ENCODE measurements at regions not wholly inside any gene's neighbourhood (a gene's known extent, or its start where the extent isn't known, plus 50 kb on each side); places are given as distances from the start of the nearest gene placed in this dataset.

DNA sequence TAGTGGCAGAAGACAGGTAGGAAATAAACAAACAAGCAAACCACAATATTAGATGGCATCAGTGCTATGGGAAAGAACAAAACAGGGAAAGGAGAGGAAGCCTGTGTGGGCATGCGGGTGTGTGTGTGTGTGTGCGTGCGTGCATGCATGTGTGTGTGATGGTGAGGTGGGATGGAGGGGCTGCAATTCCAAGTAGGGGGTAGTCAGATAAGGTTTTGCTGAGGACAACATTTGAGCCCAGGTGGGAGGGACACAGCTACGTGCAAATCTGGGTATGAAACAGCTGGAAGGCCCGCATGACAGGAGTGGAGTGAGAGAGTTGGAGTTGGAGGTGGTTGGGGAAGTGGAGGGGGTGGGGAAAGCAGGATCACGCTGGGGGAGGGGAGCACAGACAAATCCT, 121.0 kb upstream of the PARD3 start:
- Histone ChIP-seq H3K79me2 (ENCODE audit: low read length) (no peaks in the 10 kb centered on the region), H3K27ac (ENCODE audit: low read length) (no peak overlapping the region), H3K4me1 (ENCODE audit: low read length) (no peaks in the 10 kb centered on the region), H4K20me1 (ENCODE audit: insufficient read depth, low read length) (no peaks in the 10 kb centered on the region), H3K9me3 (ENCODE audit: insufficient read depth, low read length) (no peaks in the 10 kb centered on the region), H3K27me3 (ENCODE audit: low read depth, low read length) (no peaks in the 10 kb centered on the region), H2AFZ (ENCODE audit: low read depth, low read length) (no peak overlapping the region), H3K36me3 (replicated peaks; ENCODE audit: low read depth, low read length) (no peaks in the 10 kb centered on the region), H3K4me2 (ENCODE audit: low read length) (no peak overlapping the region), H3K9ac (ENCODE audit: low read length) (no peak overlapping the region), H3K4me3 (ENCODE audit: low read length) (no peak overlapping the region)
- TF ChIP-seq, protein P1, sequence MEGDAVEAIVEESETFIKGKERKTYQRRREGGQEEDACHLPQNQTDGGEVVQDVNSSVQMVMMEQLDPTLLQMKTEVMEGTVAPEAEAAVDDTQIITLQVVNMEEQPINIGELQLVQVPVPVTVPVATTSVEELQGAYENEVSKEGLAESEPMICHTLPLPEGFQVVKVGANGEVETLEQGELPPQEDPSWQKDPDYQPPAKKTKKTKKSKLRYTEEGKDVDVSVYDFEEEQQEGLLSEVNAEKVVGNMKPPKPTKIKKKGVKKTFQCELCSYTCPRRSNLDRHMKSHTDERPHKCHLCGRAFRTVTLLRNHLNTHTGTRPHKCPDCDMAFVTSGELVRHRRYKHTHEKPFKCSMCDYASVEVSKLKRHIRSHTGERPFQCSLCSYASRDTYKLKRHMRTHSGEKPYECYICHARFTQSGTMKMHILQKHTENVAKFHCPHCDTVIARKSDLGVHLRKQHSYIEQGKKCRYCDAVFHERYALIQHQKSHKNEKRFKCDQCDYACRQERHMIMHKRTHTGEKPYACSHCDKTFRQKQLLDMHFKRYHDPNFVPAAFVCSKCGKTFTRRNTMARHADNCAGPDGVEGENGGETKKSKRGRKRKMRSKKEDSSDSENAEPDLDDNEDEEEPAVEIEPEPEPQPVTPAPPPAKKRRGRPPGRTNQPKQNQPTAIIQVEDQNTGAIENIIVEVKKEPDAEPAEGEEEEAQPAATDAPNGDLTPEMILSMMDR (IDR thresholded peaks at IDR 0.05; ENCODE audit: low read depth, low read length) = no peak
- TF ChIP-seq EZH2phosphoT487 (IDR thresholded peaks at IDR 0.05; ENCODE audit: low read depth) = no peak

DNA sequence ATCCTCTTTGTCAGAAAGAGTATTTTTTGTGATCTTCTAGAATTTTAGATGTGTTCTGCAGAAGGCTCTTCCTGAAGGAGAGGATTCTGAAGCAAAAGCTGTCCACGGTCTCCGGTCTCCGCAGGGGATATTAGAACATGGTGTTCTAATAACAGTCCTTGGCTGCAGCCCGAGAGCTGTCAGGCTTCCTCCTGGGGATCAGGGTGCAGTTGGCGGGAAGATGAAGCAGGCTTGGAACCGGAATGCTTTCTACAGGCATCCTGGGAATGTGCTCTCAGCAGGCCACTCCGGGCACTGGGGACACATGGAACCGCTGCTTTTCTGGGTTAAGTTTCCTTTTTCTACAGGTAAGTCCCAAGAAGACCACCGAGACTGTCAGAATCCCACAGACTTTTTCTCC, 118.6 kb upstream of the PARD3 start:
- H3K4me2 ChIP-seq (ENCODE audit: low read length) = no peak overlapping the region
- H3K27me3 ChIP-seq (ENCODE audit: low read depth, low read length) = no peaks in the 10 kb centered on the region
- H3K4me3 ChIP-seq (ENCODE audit: low read length) = no peak overlapping the region
- no peak overlapping the region for H2AFZ ChIP-seq (ENCODE audit: low read depth, low read length)
- no peaks in the 10 kb centered on the region for H4K20me1 ChIP-seq (ENCODE audit: insufficient read depth, low read length)
- H3K79me2 ChIP-seq (ENCODE audit: low read length) = no peaks in the 10 kb centered on the region
- H3K9ac ChIP-seq (ENCODE audit: low read length) = no peak overlapping the region
- H3K4me1 ChIP-seq (ENCODE audit: low read length) = no peaks in the 10 kb centered on the region
- TF ChIP-seq EZH2phosphoT487 (IDR thresholded peaks at IDR 0.05; ENCODE audit: low read depth) = no peak
- TF ChIP-seq, protein P1 (IDR thresholded peaks at IDR 0.05; ENCODE audit: low read depth, low read length) = no peak
- no peak overlapping the region for H3K27ac ChIP-seq (ENCODE audit: low read length)
- H3K36me3 ChIP-seq (replicated peaks; ENCODE audit: low read depth, low read length) = no peaks in the 10 kb centered on the region
- no peaks in the 10 kb centered on the region for H3K9me3 ChIP-seq (ENCODE audit: insufficient read depth, low read length)

DNA sequence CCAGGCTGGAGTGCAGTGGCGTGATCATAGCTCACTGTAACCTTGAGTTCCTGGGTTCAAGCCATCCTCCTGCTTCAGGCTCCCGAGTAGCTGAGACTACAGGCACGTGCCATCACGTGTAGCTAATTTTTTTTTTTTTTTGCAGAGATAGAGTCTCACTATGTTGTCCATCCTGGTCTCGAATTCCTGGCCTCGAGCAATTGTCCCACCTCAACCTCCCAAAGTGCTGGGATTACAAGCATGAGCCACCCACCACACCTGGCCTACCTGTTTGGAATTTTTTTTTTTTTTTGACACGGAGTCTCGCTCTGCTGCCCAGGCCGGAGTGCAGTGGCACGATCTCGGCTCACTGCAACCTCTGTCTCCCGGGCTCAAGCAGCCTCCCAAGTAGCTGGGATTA, 117.1 kb upstream of the PARD3 start:
- no peaks in the 10 kb centered on the region for H3K79me2 ChIP-seq (ENCODE audit: low read length)
- H2AFZ ChIP-seq (ENCODE audit: low read depth, low read length) = no peak overlapping the region
- no peak overlapping the region for H3K9ac ChIP-seq (ENCODE audit: low read length)
- no peak overlapping the region for H3K27ac ChIP-seq (ENCODE audit: low read length)
- H3K36me3 ChIP-seq (replicated peaks; ENCODE audit: low read depth, low read length) = no peaks in the 10 kb centered on the region
- H3K4me1 ChIP-seq (ENCODE audit: low read length) = no peaks in the 10 kb centered on the region
- H3K27me3 ChIP-seq (ENCODE audit: low read depth, low read length) = no peaks in the 10 kb centered on the region
- no peak overlapping the region for H3K4me3 ChIP-seq (ENCODE audit: low read length)
- H3K9me3 ChIP-seq (ENCODE audit: insufficient read depth, low read length) = no peaks in the 10 kb centered on the region
- H4K20me1 ChIP-seq (ENCODE audit: insufficient read depth, low read length) = no peaks in the 10 kb centered on the region
- H3K4me2 ChIP-seq (ENCODE audit: low read length) = no peak overlapping the region
- TF ChIP-seq, protein P1 (IDR thresholded peaks at IDR 0.05; ENCODE audit: low read depth, low read length) = no peak
- no peak for TF ChIP-seq EZH2phosphoT487 (IDR thresholded peaks at IDR 0.05; ENCODE audit: low read depth)

DNA sequence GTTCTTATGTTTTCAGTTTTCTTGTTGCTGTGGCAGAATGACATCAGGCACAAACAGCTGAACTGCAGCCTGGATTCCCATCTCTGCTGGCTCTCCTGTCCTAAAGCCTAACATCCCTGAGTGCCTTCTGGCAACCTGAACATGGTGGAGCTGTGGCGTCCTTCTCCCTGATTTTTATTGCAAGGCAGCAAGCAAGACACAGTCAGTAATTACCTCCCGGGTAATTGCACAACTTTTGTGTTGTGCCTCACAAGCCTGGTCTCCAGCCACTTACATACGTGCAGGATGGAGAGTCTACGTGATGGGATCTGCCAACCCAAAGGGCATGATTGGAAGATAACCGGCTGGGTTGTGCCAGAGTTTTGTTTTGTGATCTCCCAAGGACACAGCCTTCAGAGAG, 116.1 kb upstream of the PARD3 start:
- no peak for TF ChIP-seq EZH2phosphoT487 (IDR thresholded peaks at IDR 0.05; ENCODE audit: low read depth)
- TF ChIP-seq, protein P1 (IDR thresholded peaks at IDR 0.05; ENCODE audit: low read depth, low read length) = no peak

More for the DNA sequence above, 116.1 kb upstream of the PARD3 start:
- no peaks in the 10 kb centered on the region for H3K9me3 ChIP-seq (ENCODE audit: insufficient read depth, low read length)
- H3K4me3 ChIP-seq (ENCODE audit: low read length) = no peak overlapping the region
- no peaks in the 10 kb centered on the region for H3K79me2 ChIP-seq (ENCODE audit: low read length)
- no peaks in the 10 kb centered on the region for H3K27me3 ChIP-seq (ENCODE audit: low read depth, low read length)
- no peaks in the 10 kb centered on the region for H3K36me3 ChIP-seq (replicated peaks; ENCODE audit: low read depth, low read length)
- no peaks in the 10 kb centered on the region for H3K4me1 ChIP-seq (ENCODE audit: low read length)
- no peak overlapping the region for H2AFZ ChIP-seq (ENCODE audit: low read depth, low read length)
- no peaks in the 10 kb centered on the region for H4K20me1 ChIP-seq (ENCODE audit: insufficient read depth, low read length)
- H3K4me2 ChIP-seq (ENCODE audit: low read length) = no peak overlapping the region
- no peak overlapping the region for H3K27ac ChIP-seq (ENCODE audit: low read length)
- H3K9ac ChIP-seq (ENCODE audit: low read length) = no peak overlapping the region
